ENCODE measurements at regions not wholly inside any gene's neighbourhood (a gene's known extent, or its start where the extent isn't known, plus 50 kb on each side); places are given as distances from the start of the nearest gene placed in this dataset.
"Not testable (repeated sequence)": the region's sequence is repeated elsewhere in the genome, so short reads cannot be mapped to it uniquely, and the experiment has no call there.

DNA sequence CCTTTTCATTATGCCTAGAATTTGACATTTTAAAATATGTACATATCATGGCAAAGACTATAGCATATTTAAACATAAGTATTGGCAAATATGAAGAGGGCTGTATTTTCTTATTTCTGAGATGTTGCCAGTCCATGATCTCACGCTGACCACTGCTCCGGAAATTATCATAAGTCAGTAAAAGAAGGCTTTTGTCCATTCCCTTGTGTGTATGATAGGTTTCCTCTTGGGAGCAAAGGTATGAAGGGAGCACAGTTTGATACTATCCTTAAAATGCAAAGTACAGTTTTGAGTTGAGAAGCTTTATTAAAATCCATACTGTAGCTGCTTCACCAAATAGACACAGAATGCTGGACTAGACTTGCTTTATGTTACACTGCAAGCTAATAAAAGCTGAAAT lies 52.6 kb upstream of the AGA start:
- DNase-seq, result no peak

DNA sequence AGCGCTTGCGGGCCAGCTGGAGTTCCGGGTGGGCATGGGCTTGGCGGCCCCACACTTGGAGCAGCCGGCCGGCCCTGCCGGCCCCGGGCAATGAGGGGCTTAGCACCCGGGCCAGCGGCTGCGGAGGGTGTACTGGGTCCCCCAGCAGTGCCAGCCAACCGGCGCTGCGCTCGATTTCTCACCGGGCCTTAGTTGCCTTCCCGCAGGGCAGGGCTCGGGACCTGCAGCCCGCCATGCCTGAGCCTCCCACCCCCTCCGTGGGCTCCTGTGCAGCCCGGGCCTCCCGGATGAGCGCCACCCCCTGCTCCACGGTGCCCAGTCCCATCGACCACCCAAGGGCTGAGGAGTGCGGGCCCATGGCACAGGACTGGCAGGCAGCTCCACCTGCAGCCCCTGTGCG lies 53.4 kb upstream of the AGA start:
- not testable (repeated sequence) for DNase-seq

DNA sequence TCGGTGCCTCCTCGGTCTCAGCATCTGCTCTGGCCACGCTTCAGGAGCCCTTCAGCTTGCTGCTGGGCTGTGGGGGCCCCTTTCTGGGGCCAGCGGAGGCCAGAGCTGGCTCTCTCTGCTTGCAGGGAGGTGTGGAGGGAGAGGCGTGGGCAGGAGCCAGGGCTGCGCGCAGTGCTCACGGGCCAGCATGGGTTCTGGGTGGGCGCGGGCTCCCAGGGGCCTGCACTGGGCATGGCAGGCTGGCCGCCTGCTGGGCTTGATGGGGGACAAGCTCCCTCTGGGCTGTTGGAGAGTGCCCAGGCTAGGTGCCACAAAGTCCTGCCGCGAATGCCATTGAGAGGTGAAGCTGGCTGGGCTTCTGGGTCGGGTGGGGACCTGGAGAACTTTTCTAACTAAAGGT lies 57.3 kb upstream of the AGA start:
- no peak for DNase-seq

DNA sequence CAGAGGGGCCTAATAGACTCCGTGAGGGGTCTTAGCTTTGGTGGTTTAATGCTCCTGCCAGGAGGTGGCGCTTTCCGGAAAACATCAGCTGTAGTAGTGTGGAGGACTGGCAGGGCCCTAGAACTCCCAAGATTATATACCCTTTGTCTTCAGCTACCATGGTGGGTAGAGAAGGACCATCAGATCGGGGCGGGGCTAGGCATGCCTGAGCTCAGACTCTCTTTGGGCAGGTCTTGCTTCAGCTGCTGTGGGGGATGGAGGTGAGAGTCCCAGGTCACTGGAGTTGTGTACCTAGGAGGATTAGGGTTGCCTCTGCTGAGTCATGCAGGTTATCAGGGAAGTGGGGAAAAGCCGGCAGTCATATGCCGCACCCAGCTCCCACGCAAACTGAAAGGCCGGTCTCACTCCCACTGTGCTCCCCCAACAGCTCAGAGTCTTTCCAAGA lies 63.0 kb upstream of the AGA start:
- no peak for DNase-seq

DNA sequence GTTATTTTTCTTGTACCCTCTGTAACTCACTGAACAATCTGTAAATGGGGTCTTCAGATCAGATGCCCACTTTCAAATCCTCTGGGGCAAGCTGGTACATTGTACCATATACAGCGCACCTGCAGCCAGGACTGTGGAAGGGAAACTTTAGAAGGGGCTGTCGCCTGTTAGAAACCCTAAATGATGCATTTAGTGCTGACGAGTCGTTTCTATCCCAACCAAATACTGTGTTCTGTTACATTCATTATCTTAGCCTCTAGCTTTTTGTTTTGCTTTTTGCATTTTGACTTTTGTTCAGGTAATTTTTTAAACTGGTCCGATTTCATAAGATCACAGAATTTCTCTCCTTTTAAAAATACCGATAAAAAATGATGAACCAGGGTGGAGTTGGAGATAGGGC lies 66.4 kb upstream of the AGA start:
- DNase-seq, result no peak

DNA sequence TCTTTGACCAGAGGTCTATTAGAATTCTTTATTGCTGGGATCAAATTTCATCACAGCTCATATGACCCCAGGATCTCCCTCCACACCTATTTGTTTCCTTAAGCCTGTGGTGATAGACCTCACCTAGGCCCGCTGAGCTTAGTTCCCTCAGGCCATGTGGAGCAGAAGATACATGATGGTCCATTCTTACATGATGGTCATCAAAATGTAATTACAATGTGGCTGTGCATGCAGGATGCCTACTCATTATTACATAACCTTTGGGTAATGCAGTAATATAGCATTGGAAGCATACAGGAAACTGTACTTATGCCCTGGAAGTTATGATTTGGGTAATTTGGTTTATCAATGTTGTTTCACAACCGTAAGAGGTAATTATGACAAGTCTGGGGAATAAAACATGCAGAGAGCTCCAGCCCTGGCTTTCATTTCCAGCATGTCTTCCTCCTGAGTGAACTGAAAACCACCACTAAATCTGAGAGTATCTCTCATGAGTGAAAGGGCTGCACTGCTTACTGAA lies 67.0 kb upstream of the AGA start:
- DNase-seq, result no peak

DNA sequence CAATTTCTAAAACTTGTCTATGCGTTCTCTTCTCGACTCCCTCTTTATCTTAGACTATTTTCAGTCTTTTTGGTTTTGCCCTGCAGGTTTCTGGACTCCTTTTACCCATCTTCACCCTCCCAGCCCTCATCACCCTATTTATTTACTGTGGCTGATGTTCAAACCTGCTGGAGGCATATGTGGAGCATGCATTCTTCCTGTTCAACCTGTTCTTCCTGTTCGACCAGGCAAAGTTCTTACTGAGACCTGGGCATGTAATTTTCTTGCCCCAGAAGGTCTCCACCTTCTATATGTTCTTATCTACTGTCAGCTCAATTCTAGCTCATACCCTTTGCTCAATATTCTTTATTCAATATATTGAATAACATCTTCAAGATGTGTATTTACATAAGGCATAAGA lies 69.4 kb upstream of the AGA start:
- no peak for DNase-seq

DNA sequence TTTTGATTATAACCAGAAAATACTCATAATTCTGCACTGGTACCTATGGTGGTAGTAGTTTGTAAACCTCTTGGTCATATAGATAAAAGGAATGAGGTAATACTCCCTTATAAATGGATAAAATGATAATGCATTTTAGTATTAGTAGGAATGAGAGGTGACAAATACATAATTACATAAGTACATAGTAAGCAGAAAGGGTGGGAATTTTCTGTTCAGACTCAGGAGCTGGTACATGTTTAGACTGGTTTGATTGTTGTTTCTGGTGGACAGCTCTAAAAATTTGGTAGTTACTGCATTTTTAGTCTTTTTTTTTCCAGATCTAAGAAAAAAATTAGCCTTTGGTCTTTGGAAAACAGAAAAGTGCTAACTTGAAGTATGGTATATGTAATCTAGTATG lies 70.4 kb upstream of the AGA start:
- no peak for DNase-seq

DNA sequence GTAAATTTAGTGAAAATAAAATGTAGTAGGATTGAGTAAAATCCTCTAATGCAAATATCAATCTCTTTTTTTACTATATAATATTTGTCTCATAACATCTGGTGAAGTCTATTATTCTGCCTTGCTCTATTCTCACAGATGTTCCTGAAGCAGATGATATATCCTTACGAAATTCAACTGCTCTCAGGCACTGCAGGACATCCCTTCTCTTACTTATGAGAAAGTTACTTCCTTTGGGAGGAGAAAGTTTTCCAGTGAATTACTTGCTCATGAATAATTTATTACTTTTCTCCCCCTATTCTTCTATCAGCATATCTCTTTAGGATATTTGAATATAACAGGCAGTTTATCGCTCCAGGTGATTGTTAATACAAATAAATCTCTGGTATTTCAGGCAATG lies 75.6 kb upstream of the AGA start:
- no peak for DNase-seq

DNA sequence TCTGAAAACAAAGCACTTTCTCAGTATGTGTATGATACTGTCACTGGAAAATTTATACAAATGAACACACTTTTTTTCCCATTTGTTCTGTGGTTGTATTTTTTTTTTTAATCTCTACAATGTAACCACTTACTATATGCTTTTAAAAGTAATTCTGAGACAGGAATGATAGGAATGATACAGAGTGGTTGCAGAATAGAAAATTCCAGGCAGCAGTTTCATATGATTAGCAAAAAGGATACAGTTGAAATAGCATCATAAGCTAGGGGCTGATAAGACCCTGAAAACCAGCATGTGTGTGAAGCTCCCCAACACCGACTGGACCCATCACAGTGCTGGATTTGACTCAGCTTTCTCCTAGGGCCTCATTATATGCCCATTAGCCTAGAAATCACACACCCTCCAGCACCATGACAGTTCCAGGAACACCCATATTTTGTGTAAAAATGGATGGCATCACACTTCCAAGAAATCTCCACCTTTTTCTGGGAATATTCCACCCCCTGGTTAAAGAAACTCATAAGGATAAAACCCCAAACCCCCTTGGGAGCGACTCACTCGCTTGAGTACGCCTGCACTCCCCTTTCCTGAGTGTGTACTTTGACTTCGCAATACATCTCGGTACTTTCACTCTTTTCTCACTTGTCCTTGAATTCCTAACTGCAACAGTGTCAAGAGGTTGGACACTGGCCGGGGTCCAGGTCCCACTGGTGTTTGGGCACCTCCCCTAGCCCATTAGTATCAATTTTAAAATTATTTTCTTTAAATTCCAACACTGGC lies 77.4 kb upstream of the AGA start:
- no peak for DNase-seq

DNA sequence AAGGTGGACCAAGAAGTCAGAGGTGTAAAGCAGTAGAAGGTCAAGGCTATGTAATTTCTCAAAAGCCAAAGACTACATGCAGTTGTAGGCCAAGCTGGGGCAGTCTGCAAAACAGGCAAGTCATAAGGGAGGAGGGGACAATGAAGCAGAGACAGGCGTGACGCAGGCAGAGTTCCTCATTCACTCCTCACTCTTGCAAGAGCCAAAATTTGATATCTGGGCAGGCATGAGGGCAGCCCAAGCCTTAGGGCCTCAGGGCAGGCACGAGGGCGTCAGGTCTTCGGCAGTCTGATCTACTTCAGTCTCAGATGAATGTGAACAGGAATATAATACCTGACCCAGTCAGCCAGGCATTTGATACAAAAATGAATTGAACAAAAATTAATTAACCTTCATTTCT lies 86.4 kb upstream of the AGA start:
- no peak for DNase-seq

DNA sequence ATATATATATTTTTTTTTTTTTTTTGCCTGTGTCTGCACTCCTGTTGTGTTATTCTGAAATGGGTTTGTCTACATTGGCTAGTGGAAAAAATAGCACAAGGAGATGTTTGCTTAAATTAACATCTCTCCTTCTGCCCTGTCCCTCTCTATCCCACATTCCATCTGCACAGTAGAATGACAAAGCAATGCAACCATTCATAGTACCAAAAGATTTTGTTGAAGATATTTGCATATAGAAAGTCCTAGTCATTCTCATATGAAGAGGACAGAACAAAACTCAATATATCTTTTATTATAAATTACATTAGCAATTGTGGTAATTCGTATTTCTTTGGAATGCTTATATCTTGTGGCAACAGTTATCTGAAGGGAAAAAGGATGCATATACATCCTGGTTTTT lies 88.3 kb upstream of the AGA start:
- no peak for DNase-seq

DNA sequence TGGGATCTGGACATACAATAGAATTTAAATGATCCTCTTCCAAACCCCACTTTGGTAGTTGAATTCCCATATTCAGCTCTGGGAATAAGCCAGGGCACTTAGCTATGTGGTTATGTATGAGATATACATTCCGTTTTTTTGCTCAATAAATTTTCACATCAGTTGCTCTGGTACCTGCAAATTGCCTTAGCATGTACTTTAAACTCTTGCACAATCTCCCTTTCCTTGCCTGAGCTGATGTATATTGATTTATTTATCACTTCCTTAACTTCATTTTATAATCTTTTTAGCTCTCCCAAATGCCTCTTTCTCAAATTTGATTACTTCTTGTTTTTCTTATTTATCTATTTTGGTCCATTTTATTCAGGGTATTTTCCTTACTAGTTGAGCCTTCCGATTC lies 90.1 kb upstream of the AGA start:
- DNase-seq, result no peak

DNA sequence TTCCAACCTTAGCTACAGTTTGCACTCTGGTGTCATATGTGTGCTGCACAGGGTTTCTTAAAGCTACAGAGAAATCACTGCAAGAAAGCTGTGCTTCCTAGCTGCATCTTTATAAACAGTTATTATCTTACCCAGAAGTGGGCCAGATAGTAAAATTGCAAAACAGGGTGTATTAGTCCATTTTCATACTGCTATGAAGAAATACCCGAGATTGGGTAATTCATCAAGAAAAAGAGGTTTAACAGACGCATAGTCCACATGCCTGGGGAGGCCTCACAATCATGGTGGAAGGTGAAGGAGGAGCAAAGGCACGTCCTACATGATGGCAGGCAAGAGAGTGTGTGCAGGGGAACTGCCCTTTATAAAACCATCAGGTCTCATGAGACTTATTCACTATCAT lies 92.6 kb upstream of the AGA start:
- not testable (repeated sequence) for DNase-seq

DNA sequence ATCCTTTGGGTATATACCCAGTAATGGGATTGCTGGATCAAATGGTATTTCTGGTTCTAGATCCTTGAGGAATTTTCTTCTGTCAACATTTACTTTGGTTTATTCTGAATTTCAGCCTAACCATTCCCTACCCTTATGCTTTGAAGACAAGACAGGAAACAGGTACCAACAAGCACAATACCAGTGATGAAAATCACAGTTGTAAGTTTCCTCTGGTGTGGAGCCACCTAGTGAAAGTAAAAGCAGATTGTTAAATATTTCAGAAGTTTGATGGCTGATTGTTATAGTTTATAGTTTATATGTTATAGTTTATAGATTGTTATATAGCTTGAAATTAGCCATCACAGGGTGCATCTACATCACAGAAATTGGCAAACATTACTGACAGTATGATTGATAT lies 104.5 kb upstream of the AGA start:
- no peak for DNase-seq

DNA sequence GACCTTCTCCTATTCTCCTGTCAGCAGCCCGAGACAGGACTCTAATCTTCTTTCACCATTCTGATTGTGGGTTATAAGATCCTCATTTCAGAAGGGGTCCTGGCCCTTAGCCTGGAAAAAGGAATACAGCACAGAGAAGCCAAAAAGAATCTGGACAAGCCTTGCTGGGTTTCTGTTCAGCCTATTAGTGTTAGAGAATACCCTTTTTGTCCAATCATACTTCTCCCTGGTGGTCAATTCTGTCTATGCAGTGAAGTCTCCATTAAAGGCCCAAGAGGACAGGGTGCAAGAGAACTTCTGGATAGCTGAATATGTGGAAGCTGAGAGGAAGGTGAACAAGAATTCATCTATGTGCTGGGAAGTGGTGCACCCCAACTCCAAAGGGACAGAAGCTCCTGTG lies 105.7 kb upstream of the AGA start:
- no peak for DNase-seq

DNA sequence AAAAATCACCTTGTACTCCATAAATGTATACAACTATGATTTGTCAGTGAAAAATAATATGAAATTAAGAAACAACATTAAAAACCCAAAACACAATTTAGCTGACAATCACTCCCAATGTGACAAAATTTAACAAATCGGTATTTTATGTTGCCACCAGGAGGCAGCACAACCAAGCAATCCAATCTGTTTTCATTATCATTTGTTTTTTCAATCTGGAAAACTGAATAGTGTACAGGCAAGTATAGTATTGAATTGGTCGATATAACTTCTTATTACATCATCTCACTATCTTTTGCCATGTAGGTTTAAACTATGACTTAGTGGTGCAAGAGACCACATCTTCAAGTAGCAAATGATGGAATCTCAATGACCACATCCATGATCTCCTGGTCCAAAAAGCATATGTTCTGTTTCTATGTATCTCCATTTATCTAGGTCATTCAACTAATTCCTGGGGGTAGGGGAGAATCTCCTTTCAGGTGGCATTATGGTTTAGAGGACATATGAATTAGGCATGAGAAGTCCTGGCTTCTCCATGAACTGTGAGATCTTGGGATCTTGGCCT lies 112.9 kb upstream of the AGA start:
- no peak for DNase-seq

DNA sequence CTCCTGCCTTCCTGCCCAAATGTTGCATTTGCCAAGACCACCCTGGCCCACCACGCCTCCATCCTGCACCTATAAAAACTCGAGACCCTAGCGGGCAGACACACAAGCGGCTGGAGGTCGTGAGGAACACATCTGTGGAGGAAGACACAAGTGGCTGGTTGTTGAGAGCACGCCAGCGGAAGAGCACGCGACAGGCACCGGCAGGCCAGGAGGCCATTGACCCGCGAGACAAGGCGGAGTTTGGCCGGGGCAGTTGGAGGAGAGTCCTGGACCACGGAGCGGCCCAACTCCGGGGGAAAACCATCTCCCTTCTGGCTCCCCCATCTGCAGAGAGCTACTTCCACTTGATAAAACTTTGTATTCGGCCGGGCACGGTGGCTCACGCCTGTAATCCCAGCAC lies 115.2 kb upstream of the AGA start:
- DNase-seq, result no peak

DNA sequence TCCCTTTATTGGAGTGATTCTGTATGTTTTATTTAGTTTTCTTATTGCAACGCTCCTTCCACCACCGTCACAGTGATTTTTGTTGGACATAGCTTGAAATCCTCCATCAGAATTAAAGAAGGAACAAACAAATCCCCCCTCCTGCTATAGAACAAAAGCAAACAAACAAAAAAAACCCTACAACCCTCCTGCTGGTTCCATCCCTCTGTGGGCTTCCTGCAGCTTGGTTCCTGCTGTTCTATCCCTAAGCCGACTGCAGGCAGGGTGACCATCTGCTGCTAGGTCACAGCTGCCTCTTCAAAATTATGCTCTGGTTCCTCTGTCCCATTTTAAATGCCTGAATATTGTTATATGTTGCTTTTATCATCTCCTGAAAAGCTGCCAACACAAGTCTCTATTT lies 116.8 kb upstream of the AGA start:
- DNase-seq, result no peak

DNA sequence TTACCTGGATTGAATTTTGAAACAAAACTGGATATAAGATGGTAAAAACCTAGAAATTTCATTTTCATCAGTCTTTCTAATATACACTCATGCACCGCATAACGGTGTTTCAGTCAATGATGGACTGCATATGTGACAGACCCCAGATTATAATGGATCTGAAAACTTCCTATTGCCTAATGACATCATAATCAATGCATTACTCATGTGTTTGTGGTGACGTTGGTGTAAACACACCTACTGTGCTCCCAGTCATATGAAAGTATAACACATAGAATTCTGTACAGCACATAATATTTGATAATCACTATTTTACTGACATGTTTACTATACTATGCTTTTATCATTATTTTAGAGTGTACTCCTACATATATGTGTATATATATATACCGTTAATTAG lies 119.9 kb upstream of the AGA start:
- no peak for DNase-seq

DNA sequence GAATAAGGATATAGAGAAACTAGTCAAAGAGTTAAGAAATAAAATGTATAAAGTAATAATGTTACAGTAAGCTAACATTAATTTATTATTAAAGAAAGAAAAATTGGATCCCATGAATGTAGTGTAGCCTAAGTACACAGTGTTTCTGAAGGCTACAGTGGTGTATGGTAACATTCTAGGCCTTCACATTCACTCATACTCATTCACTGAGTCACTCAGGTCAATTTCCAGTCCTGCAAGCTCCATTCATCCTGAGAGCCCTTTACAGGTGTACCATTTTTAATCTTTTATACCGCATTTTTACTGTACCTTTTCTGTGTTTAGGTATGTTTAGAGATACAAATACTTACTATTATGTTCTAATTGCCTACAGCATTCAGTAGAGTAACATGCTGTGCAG lies 120.6 kb upstream of the AGA start:
- no peak for DNase-seq

DNA sequence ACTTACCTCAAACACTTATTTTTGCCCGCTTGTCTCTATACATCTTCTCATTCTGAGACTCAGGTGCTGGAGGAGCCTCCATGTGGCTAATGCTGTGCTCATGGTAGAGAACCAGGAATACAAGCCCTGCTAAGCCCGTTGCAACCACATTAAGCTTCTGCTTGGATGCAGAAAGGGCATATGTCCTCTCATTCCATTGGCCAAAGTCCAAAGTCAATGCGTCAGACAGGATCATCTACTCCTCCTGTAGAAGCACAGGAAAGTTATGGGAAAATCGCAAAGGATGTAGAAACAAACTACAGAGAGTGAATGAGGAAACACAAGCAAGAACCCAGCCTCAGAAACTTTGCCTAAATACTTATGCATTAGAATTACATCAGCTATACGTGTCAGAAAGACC lies 124.5 kb upstream of the AGA start:
- no peak for DNase-seq

DNA sequence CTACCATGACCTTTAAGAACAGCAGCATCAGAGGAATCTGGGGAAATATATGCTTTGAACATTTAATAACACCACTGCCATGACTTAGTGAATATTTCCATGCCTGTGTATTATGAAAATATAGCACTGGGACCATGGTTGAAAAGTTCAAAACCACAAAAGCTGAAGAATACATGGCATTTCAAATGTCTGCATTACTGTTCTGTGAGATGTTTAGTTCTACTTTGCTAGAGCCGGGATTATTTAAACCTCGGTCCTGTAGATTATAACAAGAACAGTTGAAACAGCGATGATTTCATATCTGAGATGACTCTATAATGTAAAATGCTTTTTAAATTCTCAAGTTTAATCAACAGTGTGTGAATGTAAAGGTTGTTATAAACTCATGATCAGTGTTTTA lies 126.7 kb upstream of the AGA start:
- DNase-seq, result no peak

DNA sequence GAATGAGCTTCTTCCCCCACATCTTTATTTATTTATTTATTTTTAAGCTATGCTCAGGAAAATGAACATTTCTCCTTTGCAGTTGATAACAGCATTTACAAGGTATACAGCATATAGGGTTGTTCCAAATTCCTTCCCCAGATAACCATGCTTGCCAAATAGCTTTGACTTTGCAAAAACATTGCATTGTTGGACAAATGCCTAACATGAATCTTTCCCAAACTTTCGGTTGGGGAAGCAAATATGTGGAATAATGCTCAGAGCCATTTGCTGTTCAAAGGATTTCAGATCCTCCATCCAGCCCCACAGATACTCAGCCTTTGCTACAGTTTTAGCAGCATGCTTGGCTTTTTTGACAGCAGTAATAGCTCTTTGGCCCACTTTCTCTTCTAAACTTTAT lies 127.2 kb upstream of the AGA start:
- no peak for DNase-seq

DNA sequence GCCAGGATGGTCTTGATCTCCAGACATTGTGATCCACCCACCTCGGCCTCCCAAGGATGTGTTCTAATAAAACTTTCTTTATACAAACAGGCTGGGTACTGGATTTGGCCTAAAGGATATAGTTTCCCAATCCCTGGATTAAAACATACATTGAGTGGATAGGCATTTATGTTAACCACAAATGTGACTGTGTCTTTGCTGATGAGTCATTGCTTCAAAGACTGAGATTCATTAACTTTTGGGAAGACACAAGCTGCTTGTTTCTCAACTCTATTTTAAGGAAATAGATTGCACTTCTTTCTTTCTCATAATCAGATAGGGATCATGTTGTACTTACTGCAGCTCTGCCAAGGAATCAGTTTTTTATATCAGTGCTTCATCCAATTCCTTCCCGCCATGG lies 131.3 kb upstream of the AGA start:
- DNase-seq, result no peak
